ENCODE measurements at regions not wholly inside any gene's neighbourhood (a gene's known extent, or its start where the extent isn't known, plus 50 kb on each side); places are given as distances from the start of the nearest gene placed in this dataset.
"Not testable (repeated sequence)": the region's sequence is repeated elsewhere in the genome, so short reads cannot be mapped to it uniquely, and the experiment has no call there.

GRCh38 chr10:78597796-78598555 lies 470.8 kb upstream of the ZMIZ1 start:
- H3K27ac Mint-ChIP-seq, result no peak overlapping the region
- H3K4me3 Mint-ChIP-seq, result no peak overlapping the region
- H3K36me3 Mint-ChIP-seq, result no peaks in the 10 kb centered on the region
- H3K4me1 Mint-ChIP-seq, result no peaks in the 10 kb centered on the region
- H3K9me3 Mint-ChIP-seq, result no peaks in the 10 kb centered on the region
- POLR2A ChIA-PET, result no interaction called here
- no peak for ATAC-seq
- no peak for DNase-seq
- H3K27me3 Mint-ChIP-seq, result peaks cover 2 to 22% (median 9%) of the 10 kb centered on the region in 5 donors

GRCh38 chr10:78599122-78599853 lies 469.5 kb upstream of the ZMIZ1 start:
- Mint-ChIP-seq H3K4me1 (no peaks in the 10 kb centered on the region), H3K9me3 (no peaks in the 10 kb centered on the region), H3K4me3 (no peak overlapping the region), H3K36me3 (no peaks in the 10 kb centered on the region), H3K27me3 (peaks cover 2 to 22% (median 9%) of the 10 kb centered on the region in 5 donors), H3K27ac (no peak overlapping the region)
- POLR2A ChIA-PET, result no interaction called here
- ATAC-seq, result no peak
- no peak for DNase-seq

GRCh38 chr10:78600121-78600665 lies 468.6 kb upstream of the ZMIZ1 start:
- H3K36me3 Mint-ChIP-seq, result no peaks in the 10 kb centered on the region
- no peaks in the 10 kb centered on the region for H3K9me3 Mint-ChIP-seq
- no peak overlapping the region for H3K4me3 Mint-ChIP-seq
- no peaks in the 10 kb centered on the region for H3K4me1 Mint-ChIP-seq
- POLR2A ChIA-PET, result no interaction called here
- no peak for ATAC-seq
- peaks cover 2 to 22% (median 9%) of the 10 kb centered on the region in 5 donors for H3K27me3 Mint-ChIP-seq
- no peak for DNase-seq
- no peak overlapping the region for H3K27ac Mint-ChIP-seq

- DNase-seq, result no peak
- no peaks in the 10 kb centered on the region for H3K9me3 Mint-ChIP-seq
- H3K27ac Mint-ChIP-seq, result no peak overlapping the region
- H3K27me3 Mint-ChIP-seq, result peaks cover 2 to 19% (median 9%) of the 10 kb centered on the region in 5 donors
- H3K4me1 Mint-ChIP-seq, result no peaks in the 10 kb centered on the region
- H3K4me3 Mint-ChIP-seq, result no peak overlapping the region
- no peaks in the 10 kb centered on the region for H3K36me3 Mint-ChIP-seq
- no peak for ATAC-seq
- POLR2A ChIA-PET, result no interaction called here
Measured at GRCh38 chr10:78600740-78601139, 468.0 kb upstream of the ZMIZ1 start.

- no peak for ATAC-seq
- Mint-ChIP-seq H3K36me3 (no peaks in the 10 kb centered on the region), H3K4me3 (no peak overlapping the region), H3K9me3 (no peaks in the 10 kb centered on the region), H3K27ac (no peak overlapping the region), H3K4me1 (no peaks in the 10 kb centered on the region), H3K27me3 (peaks cover 2 to 15% (median 9%) of the 10 kb centered on the region in 5 donors)
- POLR2A ChIA-PET, result no interaction called here
- DNase-seq, result no peak
Measured at GRCh38 chr10:78602201-78602932, 466.4 kb upstream of the ZMIZ1 start.

GRCh38 chr10:78604286-78604685 lies 464.5 kb upstream of the ZMIZ1 start:
- Mint-ChIP-seq H3K4me1 (no peaks in the 10 kb centered on the region), H3K9me3 (peaks cover 0 to 12% (median 5%) of the 10 kb centered on the region in 9 donors), H3K36me3 (no peaks in the 10 kb centered on the region), H3K27me3 (peaks cover 0 to 10% (median 4%) of the 10 kb centered on the region in 5 donors), H3K4me3 (no peak overlapping the region), H3K27ac (no peak overlapping the region)
- POLR2A ChIA-PET, result no interaction called here
- DNase-seq (no peak), ATAC-seq (no peak)

GRCh38 chr10:78604721-78605120 lies 464.0 kb upstream of the ZMIZ1 start:
- POLR2A ChIA-PET, result no interaction called here
- no peak overlapping the region for H3K4me3 Mint-ChIP-seq
- H3K36me3 Mint-ChIP-seq, result peaks cover 0 to 2% (median under 1%) of the 10 kb centered on the region in 3 donors
- no peaks in the 10 kb centered on the region for H3K4me1 Mint-ChIP-seq
- ATAC-seq, result no peak
- no peak for DNase-seq
- peak overlapping the region in 1 of 10 donors; percentile 66 for H3K27ac Mint-ChIP-seq
- H3K27me3 Mint-ChIP-seq, result peaks cover 0 to 10% (median 4%) of the 10 kb centered on the region in 5 donors
- peaks cover 0 to 14% (median 6%) of the 10 kb centered on the region in 9 donors for H3K9me3 Mint-ChIP-seq

GRCh38 chr10:78605800-78606350 lies 462.9 kb upstream of the ZMIZ1 start:
- Mint-ChIP-seq H3K27ac (no peak overlapping the region), H3K27me3 (peaks cover 4 to 14% (median 9%) of the 10 kb centered on the region in 5 donors), H3K36me3 (peaks cover 0 to 10% (median 4%) of the 10 kb centered on the region in 3 donors), H3K4me3 (no peak overlapping the region), H3K9me3 (peaks cover 6 to 21% (median 14%) of the 10 kb centered on the region in 9 donors), H3K4me1 (no peaks in the 10 kb centered on the region)
- ATAC-seq (no peak), DNase-seq (no peak)
- POLR2A ChIA-PET, result interaction anchor here (0.6 kb wide), 1 partner anchor 9 kb away, joined by 3 read pairs; no protein-coding TSS in a partner anchor

- H3K36me3 Mint-ChIP-seq, H3K27ac Mint-ChIP-seq, DNase-seq, POLR2A ChIA-PET, H3K4me3 Mint-ChIP-seq, ATAC-seq, H3K4me1 Mint-ChIP-seq: not testable (repeated sequence)
- Mint-ChIP-seq H3K9me3 (peaks cover 6 to 21% (median 14%) of the 10 kb centered on the region in 9 donors), H3K27me3 (peaks cover 4 to 20% (median 13%) of the 10 kb centered on the region in 5 donors)
Measured at GRCh38 chr10:78606766-78607165, 462.0 kb upstream of the ZMIZ1 start.

GRCh38 chr10:78609976-78610375 lies 458.8 kb upstream of the ZMIZ1 start:
- Mint-ChIP-seq H3K4me3 (no peak overlapping the region), H3K9me3 (peaks cover 6 to 21% (median 14%) of the 10 kb centered on the region in 9 donors), H3K27me3 (peaks cover 7 to 34% (median 19%) of the 10 kb centered on the region in 5 donors)

GRCh38 chr10:78613132-78613531 lies 455.6 kb upstream of the ZMIZ1 start:
- peaks cover 10 to 51% (median 22%) of the 10 kb centered on the region in 5 donors for H3K27me3 Mint-ChIP-seq
- H3K27ac Mint-ChIP-seq, result no peak overlapping the region
- ATAC-seq, result no peak
- POLR2A ChIA-PET, result interaction anchor here (0.7 kb wide), 1 partner anchor 583 kb away, joined by 3 read pairs; no protein-coding TSS in a partner anchor
- H3K9me3 Mint-ChIP-seq, result peaks cover 6 to 21% (median 14%) of the 10 kb centered on the region in 9 donors
- peaks cover 0 to 10% (median 4%) of the 10 kb centered on the region in 3 donors for H3K36me3 Mint-ChIP-seq
- no peak overlapping the region for H3K4me3 Mint-ChIP-seq
- H3K4me1 Mint-ChIP-seq, result peaks cover 0 to 2% (median 0%) of the 10 kb centered on the region in 4 donors
- no peak for DNase-seq

More at GRCh38 chr10:78609976-78610375, 458.8 kb upstream of the ZMIZ1 start:
- Mint-ChIP-seq H3K27ac (no peak overlapping the region), H3K4me1 (no peaks in the 10 kb centered on the region), H3K36me3 (peaks cover 0 to 10% (median 4%) of the 10 kb centered on the region in 3 donors)
- no peak for ATAC-seq
- POLR2A ChIA-PET, result no interaction called here
- no peak for DNase-seq

- DNase-seq (no peak), ATAC-seq (no peak)
- H3K27me3 Mint-ChIP-seq, result peaks cover 8 to 51% (median 22%) of the 10 kb centered on the region in 5 donors
- peaks cover 0 to 10% (median 4%) of the 10 kb centered on the region in 3 donors for H3K36me3 Mint-ChIP-seq
- H3K9me3 Mint-ChIP-seq, result peaks cover 2 to 17% (median 9%) of the 10 kb centered on the region in 9 donors
- no peak overlapping the region for H3K27ac Mint-ChIP-seq
- H3K4me3 Mint-ChIP-seq, result no peak overlapping the region
- POLR2A ChIA-PET, result no interaction called here
- H3K4me1 Mint-ChIP-seq, result peaks cover 0 to 2% (median 0%) of the 10 kb centered on the region in 4 donors
Measured at GRCh38 chr10:78614267-78614666, 454.5 kb upstream of the ZMIZ1 start.
